ENCODE measurements at regions not wholly inside any gene's neighbourhood (a gene's known extent, or its start where the extent isn't known, plus 50 kb on each side); places are given as distances from the start of the nearest gene placed in this dataset.
"Not testable (repeated sequence)": the region's sequence is repeated elsewhere in the genome, so short reads cannot be mapped to it uniquely, and the experiment has no call there.

DNA sequence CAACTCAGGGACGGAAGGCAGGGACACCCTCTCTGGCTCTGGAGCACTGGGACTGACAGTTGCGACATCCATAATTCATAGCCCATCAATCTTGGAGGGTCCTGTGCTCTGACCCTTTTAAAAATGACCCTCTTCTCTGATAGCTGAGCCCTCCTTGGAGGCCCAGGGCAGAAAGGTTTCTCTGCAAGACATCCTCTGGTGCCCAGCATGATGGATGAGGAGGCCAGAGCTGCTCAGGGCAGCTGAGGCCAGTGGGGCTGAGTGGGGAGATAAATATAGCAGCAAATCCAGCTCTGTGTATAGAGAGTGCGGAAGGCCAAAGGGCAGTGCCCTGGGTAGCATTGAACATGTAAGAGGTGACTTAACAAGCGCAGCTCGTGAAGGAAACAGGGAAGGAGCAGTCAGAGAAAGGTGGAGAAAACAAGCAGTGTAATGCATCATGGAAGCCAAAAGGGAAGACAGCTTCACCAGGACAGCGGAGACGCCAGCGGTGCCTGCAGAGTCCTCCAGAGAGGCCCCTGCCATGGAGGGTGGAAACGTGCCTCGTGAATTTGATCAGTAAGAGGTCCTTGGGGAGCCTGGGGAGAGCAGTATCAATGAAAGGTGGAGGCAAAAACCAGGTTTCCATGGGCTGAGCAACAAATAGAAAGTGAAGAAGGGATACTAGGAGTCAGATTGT is 50.4 kb upstream of the FMOD start:
- DNase-seq (ENCODE audit: low spot score): no peak

DNA sequence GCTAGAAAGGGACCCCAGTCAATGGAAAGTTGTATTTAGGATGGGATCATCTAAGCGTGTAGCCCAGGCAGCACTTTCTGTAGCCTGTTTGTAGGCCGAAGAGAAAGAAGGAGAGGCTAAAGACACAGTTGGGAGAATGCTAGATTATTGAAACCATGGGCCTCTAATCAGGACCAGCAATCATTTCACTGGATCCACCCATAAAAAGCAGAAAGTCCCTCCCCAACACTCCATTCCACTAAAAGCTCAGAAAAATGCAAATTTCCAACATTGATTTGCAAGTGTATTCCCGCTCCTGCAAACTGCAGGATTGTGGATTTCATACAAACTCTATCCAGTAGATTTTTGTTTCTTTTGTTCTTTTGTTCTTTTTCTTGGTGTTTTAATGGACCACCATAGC is 51.2 kb upstream of the FMOD start:
- DNase-seq (ENCODE audit: low spot score): no peak

DNA sequence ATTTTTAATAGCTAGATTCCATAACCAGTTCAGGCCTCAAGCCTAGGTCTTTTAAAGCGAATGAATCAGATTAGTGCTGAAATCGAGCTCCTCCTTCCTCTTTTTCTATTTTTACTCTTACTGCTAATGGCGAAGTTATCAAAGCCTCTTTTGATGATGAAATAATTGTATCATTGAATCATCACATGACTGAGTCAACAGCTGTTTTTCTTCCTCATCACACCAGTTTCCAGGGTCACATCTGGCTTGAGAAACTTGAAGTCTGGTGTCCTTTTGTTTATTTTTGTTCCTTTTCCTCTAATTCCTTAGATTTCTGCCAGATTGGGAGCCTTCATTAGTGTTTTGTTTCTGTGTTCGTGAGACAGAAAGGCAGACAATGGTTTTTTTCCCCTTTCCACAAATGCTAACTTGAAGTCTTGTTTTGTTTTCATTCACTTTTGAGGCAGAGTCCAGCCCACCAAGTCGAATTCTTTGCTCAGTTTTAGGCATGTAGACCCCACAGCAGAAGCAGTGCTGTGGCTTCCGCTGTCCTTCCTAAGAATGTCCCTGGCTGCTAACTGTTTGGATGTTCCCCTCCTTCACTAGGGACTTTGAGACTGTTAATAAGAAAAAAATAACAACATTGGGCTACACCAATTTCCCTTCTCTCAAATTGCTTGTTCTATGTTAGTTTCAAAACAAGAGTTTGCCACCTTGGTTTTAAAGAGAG is 51.9 kb upstream of the FMOD start:
- peak; percentile 85 for DNase-seq (ENCODE audit: low spot score)

- no peak for DNase-seq (ENCODE audit: low spot score)
These were observed 52.7 kb upstream of the FMOD start for GRCh38 chr1:203403586-203403985.

- no peak for DNase-seq (ENCODE audit: low spot score)
These were observed 53.6 kb upstream of the FMOD start for GRCh38 chr1:203404546-203404945.

GRCh38 chr1:203405703-203406438 is 54.9 kb upstream of the FMOD start:
- no peak for DNase-seq (ENCODE audit: low spot score)

- peak; percentile 54 for DNase-seq (ENCODE audit: low spot score)
These were observed 55.6 kb upstream of the FMOD start for GRCh38 chr1:203406446-203407045.

GRCh38 chr1:203407296-203407695 is 56.4 kb upstream of the FMOD start:
- no peak for DNase-seq (ENCODE audit: low spot score)

DNA sequence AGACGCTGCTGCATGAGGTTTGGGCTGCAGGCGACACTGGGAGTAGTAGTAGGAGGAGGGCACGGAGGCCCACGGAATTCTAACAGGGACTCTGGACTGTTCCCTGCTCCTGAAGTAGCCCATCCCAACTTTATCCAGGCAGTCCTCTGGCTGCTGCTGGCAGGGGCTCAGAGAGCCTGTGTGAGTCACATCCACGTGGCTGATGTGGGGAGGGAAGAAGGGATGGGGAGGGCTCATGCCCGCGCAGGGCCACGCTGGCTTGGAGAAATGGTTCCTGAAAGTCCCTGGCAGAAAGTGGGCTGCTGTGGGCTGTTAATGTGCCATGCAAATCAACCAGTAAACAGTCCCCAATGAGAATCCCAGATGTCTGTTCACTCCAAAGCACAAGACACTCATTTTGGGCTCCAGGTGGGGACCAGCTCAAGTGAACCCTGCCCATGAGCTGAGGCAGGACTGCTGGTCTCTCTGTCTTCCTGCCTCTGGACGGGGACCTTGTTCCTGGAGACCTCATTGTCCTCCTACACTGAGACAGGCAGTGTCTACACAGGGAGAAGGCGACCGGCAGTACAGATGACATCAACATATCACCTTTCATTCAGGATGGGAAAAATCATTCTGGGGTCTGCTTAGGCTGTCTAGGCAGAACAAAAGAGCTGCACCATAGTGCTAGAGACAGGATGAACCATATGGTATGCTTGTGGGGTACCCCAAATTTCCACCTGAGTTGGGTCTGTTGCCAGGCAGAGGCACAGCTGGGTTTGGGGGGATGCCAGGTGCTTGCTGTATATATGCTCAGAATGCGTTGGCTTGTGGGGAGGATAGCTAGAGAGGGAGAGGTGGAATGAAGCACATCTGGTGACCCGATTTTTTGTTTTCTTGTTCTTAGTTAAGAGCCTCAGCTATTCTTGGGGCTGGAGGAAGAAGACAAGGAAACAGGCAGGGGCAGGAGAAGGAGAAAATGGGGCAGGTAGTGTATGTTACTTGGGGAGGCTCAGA is 57.9 kb upstream of the FMOD start:
- DNase-seq (ENCODE audit: low spot score): peak; percentile 88

DNA sequence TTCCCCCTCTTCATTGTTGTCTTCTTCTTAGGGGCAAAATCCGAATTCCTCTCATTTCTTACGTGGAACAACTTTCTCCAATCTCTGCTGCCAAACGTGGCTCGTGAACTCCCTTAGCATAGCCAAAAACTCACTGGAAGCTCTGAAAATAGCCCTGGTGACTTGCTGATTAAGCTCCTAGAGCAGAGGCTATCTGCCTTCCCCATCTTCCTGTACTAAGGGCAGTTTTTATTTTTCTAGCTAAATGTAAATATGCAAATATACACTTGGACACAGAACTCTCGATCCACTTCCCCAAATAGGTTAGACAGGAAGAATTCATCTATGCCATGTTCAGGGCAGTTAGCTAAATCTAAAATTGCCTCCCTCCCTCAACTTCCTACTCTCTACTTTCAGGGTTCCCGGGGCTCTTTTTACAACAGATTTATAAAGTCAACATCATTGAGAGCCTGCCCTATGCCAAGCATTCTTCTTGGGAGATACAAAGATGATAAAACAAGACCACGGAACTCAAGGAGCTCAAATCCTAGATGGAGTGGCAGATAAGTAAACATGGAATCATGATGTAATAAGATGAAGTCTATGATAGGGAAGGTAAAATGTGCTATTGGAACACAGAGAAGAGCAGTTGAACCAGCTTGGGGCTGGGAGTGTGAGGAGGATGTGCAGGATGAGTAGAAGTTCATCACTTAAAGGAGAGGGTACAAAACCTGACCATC is 59.4 kb upstream of the FMOD start:
- DNase-seq (ENCODE audit: low spot score): no peak

DNA sequence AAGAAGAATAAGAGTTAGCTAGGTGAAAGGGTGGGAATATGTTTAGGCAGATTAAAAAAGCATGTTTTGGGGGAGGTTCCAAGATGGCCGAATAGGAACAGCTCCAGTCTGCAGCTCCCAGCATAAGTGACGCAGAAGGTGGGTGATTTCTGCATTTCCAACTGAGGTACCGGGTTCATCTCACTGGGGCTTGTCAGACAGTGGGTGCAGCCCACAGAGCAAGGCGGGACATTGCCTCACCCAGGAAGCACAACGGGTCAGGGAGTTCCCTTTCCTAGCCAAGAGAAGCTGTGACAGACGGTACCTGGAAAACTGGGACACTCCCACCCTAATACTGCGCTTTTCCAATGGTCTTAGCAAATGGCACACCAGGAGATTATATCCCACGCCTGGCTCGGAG is 60.5 kb upstream of the FMOD start:
- DNase-seq (ENCODE audit: low spot score): not testable (repeated sequence)

GRCh38 chr1:203419558-203419957 is 56.0 kb upstream of the PRELP start:
- DNase-seq (ENCODE audit: low spot score): no peak

DNA sequence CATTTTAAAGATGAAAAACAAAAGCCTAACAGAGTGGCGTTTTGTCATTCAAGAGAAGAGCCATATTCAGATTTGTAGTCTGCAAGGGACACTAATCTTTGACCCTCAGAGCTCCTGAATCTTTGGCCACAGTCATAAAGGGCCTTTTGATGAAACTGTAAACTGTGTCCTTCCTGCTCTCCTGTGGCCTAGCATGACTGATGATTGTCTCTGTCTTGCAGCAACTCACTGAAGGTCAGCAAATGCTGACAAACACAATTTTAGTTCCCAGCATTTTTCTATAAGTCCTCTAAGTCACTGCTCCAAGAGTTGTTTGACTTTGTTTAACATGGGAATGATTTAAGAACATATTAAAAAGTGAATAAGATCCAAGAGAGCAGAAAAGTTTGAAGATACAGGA is 55.3 kb upstream of the PRELP start:
- DNase-seq (ENCODE audit: low spot score): no peak

DNA sequence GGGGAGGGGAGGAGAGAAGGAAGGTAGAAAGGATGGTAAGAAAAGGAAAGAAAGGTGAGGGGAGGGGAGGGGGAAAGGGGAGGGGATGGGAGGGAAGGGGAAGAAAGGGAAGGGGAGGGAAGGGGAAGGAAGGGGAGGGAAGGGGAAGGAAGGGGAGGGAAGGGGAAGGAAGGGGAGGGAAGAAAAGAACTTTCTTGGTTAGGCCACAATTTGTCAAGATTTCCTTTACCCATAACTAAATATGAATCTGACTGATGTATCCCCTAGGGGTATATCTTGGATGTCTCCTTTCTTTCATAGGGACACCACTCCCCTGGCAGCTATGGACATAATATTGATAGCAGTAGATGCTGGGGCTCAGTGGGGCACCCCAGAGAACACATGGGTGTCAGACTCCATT is 54.4 kb upstream of the PRELP start:
- no peak for DNase-seq (ENCODE audit: low spot score)

DNA sequence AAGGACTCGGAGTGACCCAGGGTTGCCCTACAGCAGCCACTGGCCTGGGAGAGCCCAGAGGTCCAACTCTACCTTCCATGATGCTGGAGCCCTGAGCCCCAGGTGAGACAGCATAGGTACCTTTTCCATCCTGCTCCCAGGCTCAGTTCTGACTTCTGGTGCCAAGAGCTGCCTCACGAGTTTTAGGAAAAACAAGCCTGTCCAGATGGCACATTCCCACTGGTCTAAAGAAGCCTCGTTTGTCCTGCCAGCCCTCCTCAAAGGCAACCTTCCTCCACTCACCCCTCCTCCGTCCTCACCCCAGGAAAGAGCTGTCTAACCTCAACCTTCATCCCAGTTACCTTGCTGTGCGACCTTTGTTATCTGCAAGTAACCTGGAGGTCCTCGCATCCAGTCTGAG is 53.5 kb upstream of the PRELP start:
- no peak for DNase-seq (ENCODE audit: low spot score)

DNA sequence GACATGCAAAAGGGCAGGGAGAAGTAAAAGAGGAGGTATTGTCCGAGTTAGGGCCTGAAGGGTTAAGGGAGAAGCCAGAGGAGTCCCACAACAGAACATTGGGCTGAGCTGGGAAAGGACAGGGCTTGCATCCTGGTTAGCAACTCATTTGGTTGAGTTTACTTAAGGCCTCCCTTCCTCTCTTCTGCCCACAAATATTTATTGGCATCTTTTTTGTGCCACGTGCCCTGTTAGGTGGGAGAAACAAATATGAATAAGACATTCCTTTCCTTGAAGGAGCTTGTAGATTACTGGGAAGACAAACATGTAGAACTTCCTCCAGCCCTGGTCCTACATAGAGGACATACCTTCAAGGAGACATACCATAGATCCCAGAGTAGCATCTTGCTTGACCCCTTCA is 53.0 kb upstream of the PRELP start:
- peak; percentile 61 for DNase-seq (ENCODE audit: low spot score)

DNA sequence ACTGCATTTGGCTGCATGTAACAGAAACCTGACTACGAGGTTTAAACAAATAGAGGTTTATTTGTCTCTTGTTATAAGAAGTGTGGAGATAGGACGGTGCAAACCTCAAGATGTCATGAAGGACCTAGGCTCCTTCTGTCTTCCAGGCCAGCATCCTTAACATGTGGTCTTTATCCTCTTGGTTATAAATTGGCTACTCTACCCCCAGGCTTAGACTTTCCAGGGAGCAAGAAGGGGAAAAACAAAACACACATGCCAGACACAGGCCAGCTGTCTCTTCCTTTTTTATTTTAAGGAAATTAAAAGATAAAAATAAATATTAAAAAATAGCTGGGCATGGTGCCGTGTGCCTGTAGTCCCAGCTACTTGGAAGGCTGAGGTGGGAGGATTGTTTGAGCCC is 51.3 kb upstream of the PRELP start:
- no peak for DNase-seq (ENCODE audit: low spot score)

DNA sequence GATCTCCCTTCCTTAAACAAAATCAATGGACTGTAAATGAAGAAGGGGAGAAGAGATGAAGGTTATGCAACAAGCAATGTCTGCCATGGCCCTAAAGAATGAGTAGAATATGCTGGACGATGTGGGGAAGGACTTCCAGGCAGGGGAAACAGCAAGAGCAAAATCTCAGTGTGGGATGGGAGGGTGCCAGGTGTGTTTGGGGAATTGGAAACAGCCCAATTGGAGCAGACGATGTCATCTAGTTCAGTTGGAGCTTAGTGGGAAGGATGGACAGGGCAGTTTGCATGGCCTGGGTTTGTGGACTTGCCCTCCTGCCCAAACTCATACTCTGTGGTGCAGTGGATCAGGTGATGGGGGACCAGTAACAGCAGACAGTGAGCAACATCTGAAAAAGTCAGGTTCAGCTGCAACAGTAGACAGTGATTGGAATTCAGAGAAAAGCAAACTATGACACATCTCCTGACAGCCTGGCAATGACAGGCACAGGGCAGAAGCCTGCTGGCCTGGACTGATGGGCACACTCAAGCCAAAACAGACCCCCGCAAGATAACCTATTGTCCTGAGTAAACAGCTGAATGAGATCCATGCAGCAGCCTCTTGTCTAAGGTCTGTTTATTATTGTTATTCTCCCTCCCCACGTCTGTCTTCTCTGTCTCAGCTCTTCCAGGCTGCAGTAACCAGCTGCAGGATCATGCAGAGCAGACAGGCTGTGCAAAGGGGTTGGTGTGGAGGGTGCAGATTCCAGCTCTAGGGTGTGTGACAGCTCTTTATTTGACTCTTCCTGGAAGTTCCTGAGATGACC is 50.5 kb upstream of the PRELP start:
- DNase-seq (ENCODE audit: low spot score): no peak

- no peak for DNase-seq (ENCODE audit: low spot score)
These were observed 50.0 kb upstream of the PRELP start for GRCh38 chr1:203425663-203425975.
